ENCODE measurements at regions not wholly inside any gene's neighbourhood (a gene's known extent, or its start where the extent isn't known, plus 50 kb on each side); places are given as distances from the start of the nearest gene placed in this dataset.

DNA sequence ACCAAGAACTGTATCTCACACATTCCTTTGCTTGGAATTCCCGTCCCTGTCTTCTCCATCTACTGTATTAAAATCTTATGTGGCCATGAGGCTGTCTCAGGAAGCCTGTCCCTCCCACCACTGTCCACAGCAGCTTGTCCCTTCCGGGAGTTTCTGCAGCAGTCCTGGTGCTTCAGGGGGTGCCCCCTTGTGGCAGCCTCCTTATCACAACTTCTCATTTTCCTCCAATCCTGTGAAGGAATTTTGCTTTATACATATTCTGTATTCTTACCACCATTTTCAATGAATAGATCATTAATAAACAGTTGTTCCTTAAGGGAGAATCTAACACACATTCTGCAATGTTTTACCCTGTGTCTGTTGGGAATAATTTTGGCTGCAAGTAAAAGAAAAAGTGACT lies 220.4 kb upstream of the RAG2 start:
- TF ChIP-seq, protein P1, sequence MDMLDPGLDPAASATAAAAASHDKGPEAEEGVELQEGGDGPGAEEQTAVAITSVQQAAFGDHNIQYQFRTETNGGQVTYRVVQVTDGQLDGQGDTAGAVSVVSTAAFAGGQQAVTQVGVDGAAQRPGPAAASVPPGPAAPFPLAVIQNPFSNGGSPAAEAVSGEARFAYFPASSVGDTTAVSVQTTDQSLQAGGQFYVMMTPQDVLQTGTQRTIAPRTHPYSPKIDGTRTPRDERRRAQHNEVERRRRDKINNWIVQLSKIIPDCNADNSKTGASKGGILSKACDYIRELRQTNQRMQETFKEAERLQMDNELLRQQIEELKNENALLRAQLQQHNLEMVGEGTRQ (CRISPR knock-in tag; IDR thresholded peaks at IDR 0.05), result no peak
- TF ChIP-seq, protein P2, sequence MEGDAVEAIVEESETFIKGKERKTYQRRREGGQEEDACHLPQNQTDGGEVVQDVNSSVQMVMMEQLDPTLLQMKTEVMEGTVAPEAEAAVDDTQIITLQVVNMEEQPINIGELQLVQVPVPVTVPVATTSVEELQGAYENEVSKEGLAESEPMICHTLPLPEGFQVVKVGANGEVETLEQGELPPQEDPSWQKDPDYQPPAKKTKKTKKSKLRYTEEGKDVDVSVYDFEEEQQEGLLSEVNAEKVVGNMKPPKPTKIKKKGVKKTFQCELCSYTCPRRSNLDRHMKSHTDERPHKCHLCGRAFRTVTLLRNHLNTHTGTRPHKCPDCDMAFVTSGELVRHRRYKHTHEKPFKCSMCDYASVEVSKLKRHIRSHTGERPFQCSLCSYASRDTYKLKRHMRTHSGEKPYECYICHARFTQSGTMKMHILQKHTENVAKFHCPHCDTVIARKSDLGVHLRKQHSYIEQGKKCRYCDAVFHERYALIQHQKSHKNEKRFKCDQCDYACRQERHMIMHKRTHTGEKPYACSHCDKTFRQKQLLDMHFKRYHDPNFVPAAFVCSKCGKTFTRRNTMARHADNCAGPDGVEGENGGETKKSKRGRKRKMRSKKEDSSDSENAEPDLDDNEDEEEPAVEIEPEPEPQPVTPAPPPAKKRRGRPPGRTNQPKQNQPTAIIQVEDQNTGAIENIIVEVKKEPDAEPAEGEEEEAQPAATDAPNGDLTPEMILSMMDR (IDR thresholded peaks at IDR 0.05), result no peak
- TF ChIP-seq, protein P3, sequence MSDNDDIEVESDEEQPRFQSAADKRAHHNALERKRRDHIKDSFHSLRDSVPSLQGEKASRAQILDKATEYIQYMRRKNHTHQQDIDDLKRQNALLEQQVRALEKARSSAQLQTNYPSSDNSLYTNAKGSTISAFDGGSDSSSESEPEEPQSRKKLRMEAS (CRISPR knock-in tag; IDR thresholded peaks at IDR 0.05), result no peak
- TF ChIP-seq ZNF396 (CRISPR knock-in tag; IDR thresholded peaks at IDR 0.05; ENCODE audit: borderline replicate concordance) (no peak), ZNF138 (CRISPR knock-in tag; conservative IDR thresholded peaks at IDR 0.05) (no peak), FOXP1 (CRISPR knock-in tag; IDR thresholded peaks at IDR 0.05; ENCODE audit: borderline replicate concordance) (no peak), IRF2 (CRISPR knock-in tag; IDR thresholded peaks at IDR 0.05; ENCODE audit: borderline replicate concordance, low read depth) (no peak), ZNF671 (CRISPR knock-in tag; IDR thresholded peaks at IDR 0.05) (no peak), ZNF121 (CRISPR knock-in tag; IDR thresholded peaks at IDR 0.05) (no peak), CREB1 (CRISPR knock-in tag; IDR thresholded peaks at IDR 0.05) (no peak), SP1 (CRISPR knock-in tag; conservative IDR thresholded peaks at IDR 0.05) (no peak), JAZF1 (CRISPR knock-in tag; IDR thresholded peaks at IDR 0.05) (no peak), TP53 (CRISPR knock-in tag; IDR thresholded peaks at IDR 0.05) (no peak)
- TF ChIP-seq, protein P4, sequence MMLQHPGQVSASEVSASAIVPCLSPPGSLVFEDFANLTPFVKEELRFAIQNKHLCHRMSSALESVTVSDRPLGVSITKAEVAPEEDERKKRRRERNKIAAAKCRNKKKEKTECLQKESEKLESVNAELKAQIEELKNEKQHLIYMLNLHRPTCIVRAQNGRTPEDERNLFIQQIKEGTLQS (CRISPR knock-in tag; conservative IDR thresholded peaks at IDR 0.05), result no peak

Data from WTC11 (cell line).